CD4-positive, alpha-beta T cell treated with Interleukin-21 for 1 hour (primary cell): ENCODE measurements at regions not wholly inside any gene's neighbourhood (a gene's known extent, or its start where the extent isn't known, plus 50 kb on each side); places are given as distances from the start of the nearest gene placed in this dataset.
"Not testable (repeated sequence)": the region's sequence is repeated elsewhere in the genome, so short reads cannot be mapped to it uniquely, and the experiment has no call there.

Experiments
- DNase-seq: peaks from one replicate; pipeline ENCODE4 v3.0.0-alpha.2; 2020

- no peak for DNase-seq
Observed at GRCh38 chr6:98044151-98044561, 761.1 kb upstream of the MMS22L start.

DNA sequence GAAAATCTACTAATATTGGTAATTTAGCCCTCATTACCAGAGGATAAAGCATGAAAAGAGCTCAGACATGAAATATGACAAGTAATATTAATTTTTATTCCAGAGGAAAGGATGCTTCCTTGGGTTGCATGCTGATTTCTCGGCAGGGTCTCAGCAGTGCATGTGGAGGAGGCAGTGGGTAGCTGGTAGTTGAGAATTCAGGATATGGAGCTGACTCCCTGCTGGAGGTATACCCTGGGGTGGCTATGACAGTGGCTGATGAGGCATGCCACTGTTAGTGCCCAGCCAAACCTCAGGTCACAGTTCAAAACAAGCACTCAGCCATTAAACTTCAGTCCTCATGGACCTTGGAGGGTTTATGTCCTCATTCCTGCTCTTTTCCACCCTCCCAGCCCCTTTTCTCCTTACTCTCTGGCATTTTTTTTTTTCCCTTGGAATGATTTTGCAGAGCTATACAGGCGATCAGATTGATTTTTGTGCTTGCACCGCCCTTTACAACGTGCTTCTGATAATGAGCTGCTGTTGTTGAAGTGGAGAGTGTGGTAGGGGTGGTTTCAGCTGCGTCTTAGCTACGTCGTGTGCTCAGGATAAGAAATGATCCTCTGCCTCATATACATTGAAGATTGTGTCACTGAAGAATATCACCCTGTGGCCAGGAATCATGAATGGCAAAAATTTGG lies 761.9 kb upstream of the MMS22L start:
- DNase-seq = no peak

DNA sequence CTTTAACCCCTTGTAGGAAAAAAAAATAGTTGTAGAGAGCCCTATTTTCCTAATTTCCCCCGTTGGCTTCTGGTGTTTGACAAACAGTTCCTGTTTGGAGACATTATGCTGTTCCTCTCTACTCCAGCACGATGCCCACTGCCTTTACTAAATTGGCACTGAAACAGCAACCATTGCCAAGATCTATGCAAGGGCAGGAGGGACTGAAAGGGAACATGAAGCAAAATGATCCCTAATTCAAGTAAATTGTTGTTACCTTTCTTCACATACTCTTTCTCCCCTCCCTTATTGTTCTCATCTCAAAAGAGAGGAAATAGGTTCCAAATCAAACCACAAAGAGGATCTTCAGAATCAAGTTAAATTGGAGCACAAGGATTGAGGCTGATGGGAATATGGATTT lies 764.1 kb upstream of the MMS22L start:
- DNase-seq = no peak

DNA sequence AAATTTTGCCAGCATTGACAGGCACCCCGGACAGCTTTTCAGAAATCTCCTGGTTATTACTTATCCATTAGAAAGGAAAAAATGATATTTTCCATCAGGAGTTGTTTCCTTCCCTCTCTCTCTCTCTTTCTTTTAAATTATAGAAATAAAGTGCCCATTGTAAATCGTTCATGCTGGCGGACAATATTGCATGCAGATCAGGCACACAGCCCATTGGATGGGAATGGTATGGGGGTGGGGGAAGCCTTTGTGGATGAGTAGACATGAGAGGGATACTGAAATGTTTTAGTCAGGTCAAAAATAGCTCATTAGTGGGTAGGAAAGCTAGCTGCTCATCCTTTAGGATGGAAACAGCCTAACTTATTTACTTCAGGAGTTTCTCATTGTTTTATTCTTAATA lies 764.9 kb upstream of the MMS22L start:
- DNase-seq = no peak

GRCh38 chr6:98054453-98054852 lies 771.4 kb upstream of the MMS22L start:
- no peak for DNase-seq

DNA sequence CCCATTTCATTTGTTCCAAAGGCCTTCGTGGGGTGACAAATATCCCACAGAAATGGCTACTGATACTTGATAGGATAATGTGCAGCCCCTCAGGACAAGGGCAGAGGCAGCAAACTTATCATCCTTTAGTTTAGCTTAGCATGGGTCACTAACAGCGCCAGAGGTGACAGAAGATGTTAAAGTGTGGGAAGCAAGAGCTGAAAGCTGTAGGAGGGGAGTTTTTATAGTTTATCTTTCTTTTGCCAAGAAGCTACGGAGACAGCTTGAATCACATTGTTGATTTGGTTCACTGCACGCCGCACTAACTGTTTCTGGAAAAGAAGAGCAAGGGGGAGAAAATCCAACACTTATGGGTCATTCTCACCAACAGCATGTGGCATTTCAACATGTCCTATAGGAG lies 773.9 kb upstream of the MMS22L start:
- DNase-seq = no peak

- DNase-seq = no peak
Observed at GRCh38 chr6:98067375-98067774, 767.0 kb upstream of the POU3F2 start.

- DNase-seq = not testable (repeated sequence)
Observed at GRCh38 chr6:98088537-98088936, 745.8 kb upstream of the POU3F2 start.

DNA sequence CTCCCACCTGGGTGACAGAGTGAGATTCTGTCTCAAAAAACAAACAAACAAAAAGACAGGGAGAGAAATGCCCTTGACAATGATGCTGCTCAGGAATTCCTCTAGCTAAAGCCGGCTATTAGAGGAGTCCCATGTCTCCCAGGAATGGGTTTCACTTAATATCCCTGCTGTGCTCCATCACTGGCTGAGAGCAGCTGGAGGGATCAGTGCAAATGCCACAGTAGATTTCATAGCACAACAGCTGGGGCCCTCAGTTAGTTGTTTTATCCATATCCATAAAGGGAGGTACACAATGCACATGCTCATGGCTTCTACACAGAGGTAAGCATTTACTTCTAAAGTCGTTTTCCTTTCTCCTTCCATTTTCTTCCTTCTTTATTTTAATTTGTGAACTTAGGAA lies 742.0 kb upstream of the POU3F2 start:
- DNase-seq = no peak

DNA sequence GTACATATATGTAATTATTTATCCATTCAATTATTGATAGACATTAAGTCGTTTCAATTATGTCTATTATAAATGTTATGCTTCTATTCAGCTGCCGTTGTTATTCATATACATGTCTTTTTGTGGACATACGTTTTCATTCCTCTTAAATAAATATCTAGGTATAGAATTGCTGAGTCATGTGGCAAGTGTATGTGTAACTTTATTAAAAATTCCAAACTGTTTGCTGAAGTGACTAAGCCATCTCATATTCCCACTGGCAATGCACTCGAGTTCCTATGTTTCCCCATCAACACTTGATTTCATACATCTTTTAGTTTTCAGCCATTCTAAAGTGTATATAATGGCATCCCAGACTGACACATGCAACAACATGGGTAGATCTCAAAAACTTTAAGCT lies 739.7 kb upstream of the POU3F2 start:
- DNase-seq = no peak

DNA sequence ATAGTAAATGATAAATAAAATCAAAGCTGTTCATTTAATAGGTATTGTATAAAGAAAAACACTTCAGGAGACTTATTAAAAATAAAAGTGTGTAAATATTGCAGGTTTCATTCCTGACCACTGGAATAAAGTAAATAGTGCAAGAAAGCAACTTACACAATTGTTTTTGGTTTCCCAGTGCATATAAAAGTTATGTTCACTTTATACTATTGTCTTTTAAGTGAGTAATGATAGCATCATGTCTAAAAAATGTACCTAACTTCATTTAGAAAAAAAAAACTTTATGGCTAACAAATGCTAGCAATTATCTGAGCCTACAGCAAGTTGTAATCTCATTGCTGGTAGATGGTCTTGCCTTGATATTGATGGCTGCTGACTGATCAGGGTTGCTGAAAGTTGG lies 726.6 kb upstream of the POU3F2 start:
- no peak for DNase-seq

DNA sequence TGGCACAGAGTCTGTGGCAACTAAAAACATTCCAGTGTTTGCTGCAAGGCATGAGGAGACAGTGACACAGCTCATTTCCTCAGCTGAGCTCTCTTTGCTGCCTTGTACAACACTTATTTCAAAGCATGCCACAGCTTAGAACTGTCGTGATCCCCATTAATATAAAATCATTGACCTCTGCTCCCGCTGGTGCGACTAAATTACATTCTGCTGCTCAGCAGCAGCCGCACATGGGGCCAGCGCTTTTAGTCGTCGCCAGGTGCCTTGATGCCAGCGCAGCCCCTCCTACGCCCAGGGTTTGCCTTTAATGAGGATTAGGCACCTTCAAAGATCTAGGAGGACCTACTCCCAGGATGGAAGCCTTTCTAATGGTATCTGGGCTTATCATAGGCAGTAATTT lies 717.9 kb upstream of the POU3F2 start:
- DNase-seq = no peak

- no peak for DNase-seq
Observed at GRCh38 chr6:98117068-98117467, 717.3 kb upstream of the POU3F2 start.

DNA sequence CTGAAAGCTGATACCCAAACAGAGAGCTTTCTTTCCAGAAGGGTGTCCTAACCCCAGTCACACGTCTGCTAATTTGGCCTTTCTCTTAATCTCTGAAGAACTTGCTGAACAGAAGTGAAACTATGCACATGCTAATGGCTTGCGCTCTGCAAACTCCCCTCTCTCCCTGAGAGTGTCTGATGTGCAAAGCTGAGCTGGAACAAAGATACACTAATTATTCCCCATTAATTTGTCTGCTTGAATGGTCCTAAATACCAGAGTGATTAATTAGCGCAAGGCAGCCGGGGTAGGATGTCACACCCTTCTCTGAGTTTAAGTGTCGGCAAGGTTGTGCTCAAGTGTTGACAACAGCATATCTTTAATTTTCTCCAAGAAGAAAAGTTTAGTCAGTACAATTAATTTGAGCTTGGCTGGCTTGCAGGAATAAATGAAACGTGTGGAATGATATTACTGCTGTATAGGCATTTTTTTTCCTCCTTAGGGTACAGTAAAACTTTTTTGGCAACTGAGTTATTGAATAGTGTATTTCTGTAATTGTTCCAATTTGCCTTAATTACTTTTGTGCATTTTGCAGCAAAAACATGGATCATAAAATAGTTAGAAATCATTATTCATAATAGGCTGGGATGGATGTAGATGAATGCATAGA lies 715.9 kb upstream of the POU3F2 start:
- no peak for DNase-seq

GRCh38 chr6:98124171-98124570 lies 710.2 kb upstream of the POU3F2 start:
- DNase-seq = no peak

DNA sequence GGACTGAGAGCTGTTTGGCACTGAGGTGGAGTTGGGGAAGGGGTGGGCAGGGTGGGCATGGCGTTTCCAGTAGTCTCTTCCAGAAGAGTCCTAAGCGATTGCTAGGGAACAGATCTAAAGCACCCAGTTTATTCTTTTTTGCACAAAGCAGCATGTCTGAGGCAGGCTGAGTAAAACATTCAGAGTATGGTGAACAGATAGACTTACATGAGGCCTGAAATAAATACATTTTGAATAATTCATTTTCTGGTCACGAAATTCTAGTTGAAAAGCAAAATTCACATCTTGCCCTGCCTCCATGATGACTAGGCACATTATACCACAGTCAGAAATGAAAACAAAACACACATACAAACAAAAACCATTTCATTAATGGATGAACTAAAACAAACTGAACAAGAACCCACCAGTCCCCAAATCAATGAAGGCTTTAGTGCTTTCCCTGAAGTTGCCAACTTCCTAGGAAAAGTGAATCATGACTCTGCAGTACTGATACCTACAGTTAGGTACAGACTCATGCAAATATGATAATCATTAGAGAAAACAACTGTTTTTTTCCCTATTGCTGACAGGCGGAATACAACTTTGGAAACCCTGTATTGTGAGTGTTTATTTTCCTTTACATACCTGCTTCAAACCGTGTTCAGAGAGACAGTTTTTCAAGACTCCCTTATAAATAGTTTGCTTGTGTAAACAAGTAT lies 702.9 kb upstream of the POU3F2 start:
- no peak for DNase-seq

DNA sequence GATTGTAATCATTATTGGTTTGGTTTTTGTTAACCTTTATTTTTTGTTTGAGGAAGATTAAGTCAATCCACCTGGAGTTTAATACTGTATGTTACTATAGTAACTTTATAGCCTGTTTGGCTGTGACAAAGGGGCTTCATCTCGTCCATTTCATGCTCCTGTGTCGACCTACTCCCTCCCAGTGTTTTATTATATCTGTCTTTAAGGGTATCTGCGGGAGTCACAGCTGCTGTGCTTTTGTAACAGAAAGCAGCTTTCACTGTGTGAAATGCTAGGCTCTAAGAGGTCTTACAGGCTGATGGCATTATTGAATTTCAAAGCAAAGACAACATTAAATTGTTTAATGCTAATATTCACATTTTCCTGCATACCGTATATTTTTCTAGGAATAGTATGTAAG lies 698.0 kb upstream of the POU3F2 start:
- no peak for DNase-seq

DNA sequence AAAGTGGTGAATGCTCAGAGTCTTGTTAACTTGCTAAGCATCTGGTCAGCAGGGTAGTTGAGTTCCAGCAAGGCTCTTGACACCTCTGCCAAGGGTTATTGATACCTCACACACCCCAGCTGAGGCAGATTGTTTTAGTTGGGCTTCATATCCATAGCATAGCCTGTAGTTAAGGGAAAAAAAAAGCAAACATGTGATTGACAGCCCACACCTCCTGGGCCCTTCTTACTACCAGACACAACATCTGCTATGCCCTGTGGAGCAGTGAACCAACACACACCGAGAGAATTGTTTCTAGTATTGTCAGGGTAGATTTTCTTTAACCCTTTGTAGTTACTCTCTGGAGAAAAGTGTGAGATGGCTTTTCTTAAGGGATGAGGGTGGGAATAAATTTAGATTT lies 697.0 kb upstream of the POU3F2 start:
- no peak for DNase-seq

GRCh38 chr6:98142839-98143238 lies 691.5 kb upstream of the POU3F2 start:
- no peak for DNase-seq

- DNase-seq = no peak
Observed at GRCh38 chr6:98146656-98147055, 687.7 kb upstream of the POU3F2 start.

DNA sequence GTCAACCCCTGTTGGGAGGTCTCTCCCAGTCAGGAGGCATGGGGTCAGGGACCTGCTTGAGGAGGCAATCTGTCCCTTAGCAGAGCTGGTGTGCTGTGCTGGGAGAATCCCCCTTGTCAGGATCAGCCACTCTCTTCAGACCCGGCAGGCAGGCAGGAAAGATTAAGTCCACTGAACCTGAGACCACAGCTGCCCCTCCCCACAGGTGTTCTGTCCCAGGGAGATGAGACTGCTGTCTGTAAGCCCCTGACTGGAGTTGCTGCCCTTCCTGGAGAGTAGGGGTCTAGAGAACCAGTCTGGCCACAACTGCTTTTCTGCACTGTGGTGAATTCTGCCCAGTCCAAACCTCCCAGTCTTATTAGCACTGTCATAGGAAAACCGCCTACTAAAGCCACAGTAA lies 677.8 kb upstream of the POU3F2 start:
- no peak for DNase-seq

DNA sequence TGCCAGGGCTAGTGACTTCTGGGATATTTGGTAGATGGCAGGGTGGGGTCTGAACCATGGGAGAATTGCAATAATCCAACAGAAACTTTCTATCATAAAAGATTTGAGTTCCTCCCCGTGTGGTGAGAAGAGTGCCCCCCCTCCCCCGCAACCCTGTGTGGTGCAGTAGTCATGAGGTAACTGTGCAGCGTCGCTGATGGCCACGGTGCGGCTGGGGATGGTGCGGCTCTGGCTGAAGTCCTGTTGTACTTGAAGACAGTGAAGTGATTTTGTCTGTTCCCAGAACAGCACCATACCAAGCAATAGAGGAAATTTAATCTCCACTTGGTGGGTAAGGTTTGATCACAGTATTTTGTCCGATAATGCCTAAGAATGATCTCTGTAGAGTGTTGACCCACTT lies 654.8 kb upstream of the POU3F2 start:
- no peak for DNase-seq

DNA sequence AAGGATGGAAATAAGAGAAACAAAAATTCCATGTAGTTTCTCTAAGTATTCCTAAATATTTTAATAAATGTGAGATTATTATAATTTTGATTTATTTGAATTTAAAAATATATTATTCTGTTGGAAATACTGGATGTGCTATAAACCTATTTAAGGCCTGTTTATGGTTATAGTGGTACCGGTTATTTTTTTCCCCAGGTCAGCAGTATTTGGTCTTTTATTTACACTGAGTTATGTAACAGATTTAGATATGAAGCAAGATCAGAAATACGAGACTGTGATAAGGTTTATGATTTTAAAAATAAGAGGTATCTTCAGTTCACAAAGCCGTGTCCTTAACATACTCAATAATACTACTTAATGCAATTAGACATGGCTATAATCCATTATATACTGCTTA lies 634.3 kb upstream of the POU3F2 start:
- no peak for DNase-seq

DNA sequence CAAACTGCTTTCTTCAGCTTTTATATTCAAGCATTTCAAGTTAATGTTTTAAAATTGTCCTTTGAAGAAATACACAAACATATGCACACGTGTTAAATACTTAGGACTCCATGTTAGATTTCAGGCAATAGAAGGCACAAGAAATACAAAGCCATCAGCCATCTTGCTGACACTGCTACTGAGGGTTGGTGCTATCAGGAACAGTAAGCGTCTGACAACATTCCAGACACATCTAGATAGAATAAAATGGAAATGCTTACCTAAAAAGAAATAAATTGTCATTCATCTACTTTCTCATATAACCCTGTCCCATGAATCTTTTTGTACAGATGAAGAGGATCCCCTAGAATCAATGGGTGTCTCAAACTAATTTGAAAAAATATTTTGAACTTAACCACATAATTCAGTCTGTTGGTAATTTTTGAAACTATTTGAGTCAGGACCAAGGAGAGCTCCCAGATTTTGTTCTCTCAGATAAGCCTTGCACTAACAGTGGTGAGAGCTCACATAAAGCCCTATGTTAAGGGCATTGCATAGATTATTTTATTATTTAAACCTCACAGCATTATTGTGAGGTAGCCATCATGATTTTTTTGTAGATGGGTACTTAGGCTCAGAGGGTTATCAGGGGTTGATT lies 631.1 kb upstream of the POU3F2 start:
- DNase-seq = no peak
